ENCODE measurements at regions not wholly inside any gene's neighbourhood (a gene's known extent, or its start where the extent isn't known, plus 50 kb on each side); places are given as distances from the start of the nearest gene placed in this dataset.

DNA sequence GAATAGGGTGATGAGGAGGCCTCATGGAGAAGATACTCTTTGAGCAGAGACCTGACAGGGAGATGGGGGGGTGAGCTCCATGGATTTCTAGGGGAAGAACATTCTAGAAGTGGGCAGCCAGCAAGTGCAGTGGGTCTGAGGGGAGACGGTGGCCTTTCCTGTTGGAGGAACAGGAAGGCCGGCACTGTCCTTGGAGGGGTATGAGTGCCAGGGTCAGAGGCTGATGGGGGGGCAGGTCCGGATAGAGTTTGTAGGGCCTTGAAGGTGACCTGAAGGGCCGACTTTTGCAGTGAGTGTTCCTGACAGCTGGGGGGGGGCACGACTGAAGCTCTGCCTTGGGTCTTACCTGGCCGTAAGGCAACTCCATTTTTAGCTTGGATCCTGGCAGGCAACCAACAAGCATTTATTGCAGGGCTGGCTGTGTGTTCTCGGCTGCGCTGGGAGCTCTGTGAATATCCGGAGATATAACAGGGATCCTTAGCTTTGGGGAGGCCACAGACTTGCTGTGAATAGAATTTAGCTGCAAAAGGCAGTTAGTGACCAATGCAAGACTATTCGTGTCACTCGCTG, 130.6 kb downstream of the MRPS6 start (continued):
- no peak for TF ChIP-seq EZH2 (IDR thresholded peaks at IDR 0.05; ENCODE audit: low read depth, unreplicated experiment)
- no peak for TF ChIP-seq ZNF331 (CRISPR knock-in tag; IDR thresholded peaks at IDR 0.05; ENCODE audit: low read depth)
- no peak for TF ChIP-seq ETS1 (IDR thresholded peaks at IDR 0.05)
- no peak for TF ChIP-seq JUNB (IDR thresholded peaks at IDR 0.05; ENCODE audit: unreplicated experiment)
- TF ChIP-seq EZH2phosphoT487 (IDR thresholded peaks at IDR 0.05; ENCODE audit: unreplicated experiment): no peak

DNA sequence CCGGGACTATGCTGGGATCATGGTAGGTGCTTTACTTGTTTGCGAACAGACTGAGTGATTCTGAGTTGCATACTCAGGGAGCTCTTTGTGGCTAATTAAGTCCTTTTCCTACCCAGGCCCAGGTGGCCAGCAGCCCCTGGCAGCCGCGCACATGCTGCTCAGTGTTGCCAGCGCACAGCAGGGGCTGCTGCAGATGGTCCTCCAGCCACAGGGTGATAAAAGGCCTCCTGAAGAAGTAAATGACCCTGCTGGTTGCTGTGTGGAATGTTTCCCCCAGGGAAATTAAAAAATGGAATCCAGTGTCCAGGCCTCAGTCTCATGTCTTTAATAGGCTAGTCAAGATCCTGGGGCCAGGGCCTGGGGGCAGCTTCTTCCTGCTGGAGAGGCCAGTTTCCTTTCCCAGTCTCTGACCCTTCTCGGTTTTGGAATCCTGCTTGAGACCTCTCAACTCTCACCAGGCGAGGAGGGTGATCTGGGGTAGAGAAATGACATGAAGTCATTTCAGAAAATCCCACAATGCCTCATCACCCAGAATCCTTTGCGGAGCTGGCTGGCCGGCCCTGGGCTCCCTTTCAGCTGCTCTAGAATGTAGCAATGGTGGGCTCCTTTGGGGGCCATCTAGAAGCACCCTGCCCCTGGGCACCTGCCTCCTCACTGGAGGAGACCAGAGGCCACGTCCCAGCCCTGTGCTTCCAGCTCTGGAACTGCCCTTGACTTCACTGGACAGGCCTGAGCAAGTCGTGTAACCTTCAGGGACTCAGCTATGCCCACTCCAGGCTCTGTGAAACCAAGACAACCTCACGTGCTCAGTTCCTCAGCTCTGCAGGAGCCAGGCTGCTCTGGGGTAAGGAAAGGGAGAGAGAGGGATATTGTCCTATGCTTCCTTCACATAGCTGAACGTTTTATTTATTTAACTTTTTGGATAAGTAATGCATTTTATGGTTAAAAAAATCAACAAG, 131.4 kb downstream of the MRPS6 start:
- H3K4me1 ChIP-seq (ENCODE audit: insufficient read depth): peaks cover 28% of the 10 kb centered on the region
- Mint-ChIP-seq H3K27ac (no peak overlapping the region), H3K9me3 (peaks cover 2% of the 10 kb centered on the region; the same call in 1 of the 3 replicates), H3K27me3 (ENCODE audit: insufficient read depth, low read depth, poor library complexity) (peaks cover 18% of the 10 kb centered on the region), H3K36me3 (ENCODE audit: low read depth) (no peaks in the 10 kb centered on the region; the same call in 2 of the 3 replicates), H3K4me3 (no peak overlapping the region), H3K4me1 (peaks cover 39% of the 10 kb centered on the region)
- H2AFZ ChIP-seq: peak overlapping the region; percentile 39; the same call in 1 of the 2 replicates
- H3F3A ChIP-seq (replicated peaks; ENCODE audit: low read depth): peaks cover 7% of the 10 kb centered on the region; the same call in 1 of the 2 replicates
- no peak overlapping the region for H3K4me2 ChIP-seq
- no peaks in the 10 kb centered on the region for H3K27me3 ChIP-seq (ENCODE audit: insufficient read depth)
- DNase-seq (ENCODE audit: low spot score) (no peak), ATAC-seq (no peak)
- H3K4me3 ChIP-seq: no peak overlapping the region
- no peak overlapping the region for H3K27ac ChIP-seq (ENCODE audit: low read depth)
- no peaks in the 10 kb centered on the region for H3K36me3 ChIP-seq (ENCODE audit: insufficient read depth)
- no peaks in the 10 kb centered on the region for H4K20me1 ChIP-seq (replicated peaks; ENCODE audit: insufficient read depth)
- no peaks in the 10 kb centered on the region for H3K79me2 ChIP-seq (replicated peaks; ENCODE audit: insufficient read depth)
- TF ChIP-seq POLR2AphosphoS5 (IDR thresholded peaks at IDR 0.05; ENCODE audit: low read depth): no peak
- no peak for TF ChIP-seq ZNF114 (CRISPR knock-in tag; IDR thresholded peaks at IDR 0.05)
- no peak for TF ChIP-seq JUNB (IDR thresholded peaks at IDR 0.05; ENCODE audit: unreplicated experiment)
- TF ChIP-seq CREB1 (CRISPR knock-in tag; IDR thresholded peaks at IDR 0.05; ENCODE audit: low read depth): no peak
- TF ChIP-seq NANOG (IDR thresholded peaks at IDR 0.05; ENCODE audit: borderline replicate concordance): no peak
- TF ChIP-seq ZNF331 (CRISPR knock-in tag; IDR thresholded peaks at IDR 0.05; ENCODE audit: low read depth): no peak
- no peaks in the 10 kb centered on the region for H3K9me2 ChIP-seq (ENCODE audit: insufficient read depth)

GRCh38 chr21:34205811-34206571, 132.6 kb downstream of the MRPS6 start:
- Mint-ChIP-seq H3K9me3 (peaks cover 3% of the 10 kb centered on the region; the same call in 2 of the 3 replicates), H3K4me1 (peaks cover 31% of the 10 kb centered on the region), H3K4me3 (no peak overlapping the region), H3K36me3 (ENCODE audit: low read depth) (no peaks in the 10 kb centered on the region; the same call in 2 of the 3 replicates), H3K27me3 (ENCODE audit: insufficient read depth, low read depth, poor library complexity) (peaks cover 15% of the 10 kb centered on the region), H3K27ac (peak overlapping the region; percentile 3; the same call in 1 of the 2 replicates)
- no peaks in the 10 kb centered on the region for H3K27me3 ChIP-seq (ENCODE audit: insufficient read depth)
- H3K79me2 ChIP-seq (replicated peaks; ENCODE audit: insufficient read depth): no peaks in the 10 kb centered on the region
- no peak for ATAC-seq
- H3K36me3 ChIP-seq (ENCODE audit: insufficient read depth): no peaks in the 10 kb centered on the region
- no peaks in the 10 kb centered on the region for H4K20me1 ChIP-seq (replicated peaks; ENCODE audit: insufficient read depth)
- no peak overlapping the region for H3K4me2 ChIP-seq
- H3F3A ChIP-seq (replicated peaks; ENCODE audit: low read depth): peaks cover 4% of the 10 kb centered on the region; the same call in 1 of the 2 replicates
- no peaks in the 10 kb centered on the region for H3K9me2 ChIP-seq (ENCODE audit: insufficient read depth)
- H3K27ac ChIP-seq (ENCODE audit: low read depth): no peak overlapping the region
- no peak for DNase-seq (ENCODE audit: low spot score)
- no peak overlapping the region for H3K4me3 ChIP-seq
- no peak overlapping the region for H2AFZ ChIP-seq
- H3K4me1 ChIP-seq (ENCODE audit: insufficient read depth): peaks cover 17% of the 10 kb centered on the region
- TF ChIP-seq ZNF114 (CRISPR knock-in tag; IDR thresholded peaks at IDR 0.05) (no peak), EZH2phosphoT487 (IDR thresholded peaks at IDR 0.05; ENCODE audit: unreplicated experiment) (no peak)

Measured in GM23338 (cell line).